H9 (cell line): ENCODE measurements at regions not wholly inside any gene's neighbourhood (a gene's known extent, or its start where the extent isn't known, plus 50 kb on each side); places are given as distances from the start of the nearest gene placed in this dataset.

Source experiments
- DNase-seq: peaks from one replicate; pipeline ENCODE4 v3.0.0-alpha.2; 2017
- H2AFZ ChIP-seq: one replicate; pipeline ENCODE4 v1.6.1; 2013; ENCODE audit warnings: mild to moderate bottlenecking, low read length, control low read depth, moderate library complexity
- H2AK5ac ChIP-seq: 2 replicates; pipeline ENCODE4 v1.6.1; 2013; ENCODE audit warnings: low read length, control low read depth, mixed read lengths; ENCODE audit not compliant: insufficient read length
- H2BK120ac ChIP-seq: one replicate; pipeline ENCODE4 v1.6.1; 2013; ENCODE audit warnings: low read depth, mild to moderate bottlenecking, low read length, control low read depth, inconsistent platforms; ENCODE audit not compliant: poor library complexity, severe bottlenecking
- H2BK12ac ChIP-seq: 2 replicates; pipeline ENCODE4 v1.6.1; 2013; ENCODE audit warnings: low read length, control low read depth, mixed read lengths, low read depth; ENCODE audit not compliant: insufficient read length
- H2BK15ac ChIP-seq: 2 replicates; pipeline ENCODE4 v1.6.1; 2013; ENCODE audit warnings: low read depth, low read length, control low read depth
- H2BK20ac ChIP-seq: one replicate; pipeline ENCODE4 v1.6.1; 2013; ENCODE audit warnings: low read depth, mild to moderate bottlenecking, low read length, control low read depth, inconsistent platforms; ENCODE audit not compliant: poor library complexity, severe bottlenecking
- H2BK5ac ChIP-seq: 2 replicates; pipeline ENCODE4 v1.6.1; 2013; ENCODE audit warnings: low read length, control low read depth, mixed read lengths; ENCODE audit not compliant: insufficient read length
- H3K14ac ChIP-seq: 2 replicates; pipeline ENCODE4 v1.6.1; 2013; ENCODE audit warnings: low read length, control low read depth; ENCODE audit not compliant: insufficient read depth
- H3K18ac ChIP-seq: 2 replicates; pipeline ENCODE4 v1.6.1; 2013; ENCODE audit warnings: low read depth, mild to moderate bottlenecking, mixed read lengths, low read length, control low read depth; ENCODE audit not compliant: insufficient read length
- H3K23ac ChIP-seq: 2 replicates; pipeline ENCODE4 v1.6.1; 2013; ENCODE audit warnings: low read length, control low read depth, mixed read lengths, low read depth; ENCODE audit not compliant: insufficient read length
- H3K23me2 ChIP-seq: 2 replicates; pipeline ENCODE4 v1.6.1; 2013; ENCODE audit warnings: low read depth, mild to moderate bottlenecking, mixed read lengths, low read length, control low read depth; ENCODE audit not compliant: insufficient read length, poor library complexity, severe bottlenecking
- H3K27ac ChIP-seq: 2 replicates; pipeline ENCODE4 v1.5.1; 2013; ENCODE audit warnings: low read length, control low read depth, mixed read lengths, low read depth; ENCODE audit not compliant: insufficient read length
- H3K27me3 ChIP-seq: 2 replicates; pipeline ENCODE4 v1.6.1; 2013; ENCODE audit warnings: low read length, control low read depth, inconsistent platforms; ENCODE audit not compliant: insufficient read depth
- H3K4ac ChIP-seq: 2 replicates; pipeline ENCODE4 v1.6.1; 2013; ENCODE audit warnings: low read depth, mild to moderate bottlenecking, control low read depth, inconsistent platforms, low read length, moderate library complexity
- H3K4me1 ChIP-seq: 2 replicates; pipeline ENCODE4 v1.6.1; 2013; ENCODE audit warnings: low read length, control low read depth, inconsistent platforms; ENCODE audit not compliant: insufficient read depth
- H3K4me2 ChIP-seq: 2 replicates; pipeline ENCODE4 v1.6.1; 2013; ENCODE audit warnings: low read length, control low read depth, mixed read lengths; ENCODE audit not compliant: insufficient read length, insufficient read depth
- H3K56ac ChIP-seq: 2 replicates; pipeline ENCODE4 v1.6.1; 2013; ENCODE audit warnings: low read depth, mild to moderate bottlenecking, mixed read lengths, low read length, control low read depth; ENCODE audit not compliant: insufficient read length
- H3K79me1 ChIP-seq: 2 replicates; pipeline ENCODE4 v1.6.1; 2013; ENCODE audit warnings: low read depth, mild to moderate bottlenecking, moderate library complexity, low read length, control low read depth, inconsistent platforms; ENCODE audit not compliant: insufficient read depth, poor library complexity, severe bottlenecking
- H3K79me2 ChIP-seq: 2 replicates; pipeline ENCODE4 v1.6.1; 2013; ENCODE audit warnings: low read length, control low read depth, inconsistent platforms; ENCODE audit not compliant: insufficient read depth
- H3K9ac ChIP-seq: 2 replicates; pipeline ENCODE4 v1.6.1; 2013; ENCODE audit warnings: low read length, control low read depth, mixed read lengths; ENCODE audit not compliant: insufficient read length; ENCODE audit errors: extremely low read depth
- H3K9me3 ChIP-seq: one replicate; pipeline ENCODE4 v1.6.1; 2013; ENCODE audit warnings: low read depth, low read length, inconsistent platforms; ENCODE audit not compliant: control insufficient read depth
- H3T11ph ChIP-seq: one replicate; pipeline ENCODE4 v1.6.1; 2013; ENCODE audit warnings: mild to moderate bottlenecking, low read length, control low read depth, inconsistent platforms
- H4K20me1 ChIP-seq: one replicate; pipeline ENCODE4 v1.6.1; 2013; ENCODE audit not compliant: control insufficient read depth, insufficient read length, insufficient read depth
- H4K5ac ChIP-seq: 2 replicates; pipeline ENCODE4 v1.6.1; 2013; ENCODE audit warnings: low read depth, mild to moderate bottlenecking, mixed read lengths, low read length, control low read depth; ENCODE audit not compliant: insufficient read length
- H4K8ac ChIP-seq: replicated peaks from 2 replicates; pipeline ENCODE4 v1.6.1; 2013; ENCODE audit warnings: low read length, control low read depth, mixed read lengths, low read depth; ENCODE audit not compliant: insufficient read length
- H4K91ac ChIP-seq: 2 replicates; pipeline ENCODE4 v1.6.1; 2013; ENCODE audit warnings: low read depth, mild to moderate bottlenecking, moderate library complexity, mixed read lengths, low read length, control low read depth; ENCODE audit not compliant: insufficient read length
- H3K27ac Mint-ChIP-seq, 3 experiments: 2 replicates in 2 of 3; 3 replicates in 1 of 3; pipeline ENCODE4 v1.8.0; 2020 to 2021; ENCODE audit warnings: mixed read lengths in 3 of 3, mild to moderate bottlenecking in 1 of 3, moderate library complexity in 1 of 3
- H3K27me3 Mint-ChIP-seq: 2 replicates; pipeline ENCODE4 v1.8.0; 2021; ENCODE audit warnings: low read depth, mild to moderate bottlenecking, moderate library complexity, mixed read lengths
- H3K36me3 Mint-ChIP-seq, 3 experiments: 2 replicates in 2 of 3; 3 replicates in 1 of 3; pipeline ENCODE4 v1.8.0; 2020 to 2021; ENCODE audit warnings: low read depth in 3 of 3, mixed read lengths in 3 of 3; ENCODE audit not compliant: insufficient read depth in 1 of 3
- H3K4me1 Mint-ChIP-seq, 2 experiments: 2 replicates each; pipeline ENCODE4 v1.8.0; 2020; ENCODE audit warnings: mixed read lengths in 2 of 2
- H3K4me3 Mint-ChIP-seq, 2 experiments: 2 replicates in 1 of 2; 3 replicates in 1 of 2; pipeline ENCODE4 v1.8.0; 2020 to 2021; ENCODE audit warnings: mild to moderate bottlenecking in 2 of 2, mixed read lengths in 2 of 2, moderate library complexity in 1 of 2
- H3K9me3 Mint-ChIP-seq, 2 experiments: 2 replicates in 1 of 2; 3 replicates in 1 of 2; pipeline ENCODE4 v1.8.0; 2020; ENCODE audit warnings: mild to moderate bottlenecking in 2 of 2, mixed read lengths in 2 of 2, moderate library complexity in 1 of 2
- WGBS: extraction: QIAGEN DNeasy Blood & Tissue Kit; methylation state at CpG from one replicate; pipeline ENCODE4 v1.1.7; 2013; ENCODE audit warnings: missing lambda C conversion rate, low lambda C conversion rate, mixed read lengths; ENCODE audit not compliant: insufficient read length; ENCODE audit errors: extremely low coverage; 5-methylcytosine and 5-hydroxymethylcytosine counted together
- TF ChIP-seq, protein P1 (sequence below): fragments of 200-600 bp; sonication (generic); conservative IDR thresholded peaks from 3 replicates; pipeline ENCODE4 v1.8.0; 2021; ENCODE audit warnings: antibody characterized with exemption, mild to moderate bottlenecking

DNA sequence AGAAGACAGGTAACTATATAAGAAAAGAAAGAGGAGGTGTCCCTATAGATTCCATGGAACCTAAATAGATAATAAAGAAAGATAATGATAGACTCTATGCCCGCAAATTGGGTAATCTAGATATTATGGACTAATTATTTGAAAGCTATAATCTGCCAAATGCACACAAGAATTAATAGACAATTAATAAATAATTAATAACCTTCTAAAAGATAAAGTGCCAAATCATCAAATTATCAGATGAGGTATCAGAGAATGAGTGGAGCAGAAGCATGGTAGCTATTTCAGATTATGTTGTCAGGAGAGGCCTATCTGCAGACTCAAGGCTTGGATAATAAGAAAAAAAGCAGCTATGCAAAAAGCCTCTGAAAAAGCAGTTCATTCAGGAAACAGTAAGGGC, 1120.8 kb downstream of the PLA2G4A start:
- H3K27me3 Mint-ChIP-seq, result no peaks in the 10 kb centered on the region
- H3K27me3 ChIP-seq, result no peaks in the 10 kb centered on the region
- H3T11ph ChIP-seq, result no peak overlapping the region
- H3K27ac ChIP-seq, result no peak overlapping the region
- no peak overlapping the region for H4K91ac ChIP-seq
- no peak overlapping the region for H3K4ac ChIP-seq
- no peak overlapping the region for H3K14ac ChIP-seq
- no peak for DNase-seq
- no peak overlapping the region for H4K5ac ChIP-seq
- H3K23ac ChIP-seq, result no peak overlapping the region
- no peak overlapping the region for H2AK5ac ChIP-seq
- H4K8ac ChIP-seq, result no peak overlapping the region
- H3K27ac Mint-ChIP-seq, result no peak overlapping the region
- H3K9me3 ChIP-seq, result no peaks in the 10 kb centered on the region
- H2BK12ac ChIP-seq, result no peak overlapping the region
- H3K4me2 ChIP-seq, result no peak overlapping the region
- no peak overlapping the region for H2BK20ac ChIP-seq
- H3K79me2 ChIP-seq, result no peaks in the 10 kb centered on the region
- no peak overlapping the region for H3K4me3 Mint-ChIP-seq
- no peak overlapping the region for H3K18ac ChIP-seq
- H2BK120ac ChIP-seq, result no peak overlapping the region
- H3K36me3 Mint-ChIP-seq, result peaks cover 13 to 50% (median 22%) of the 10 kb centered on the region in 3 experiments
- no peak overlapping the region for H3K56ac ChIP-seq
- no peak overlapping the region for H2BK5ac ChIP-seq
- H2BK15ac ChIP-seq, result no peak overlapping the region
- H2AFZ ChIP-seq, result no peak overlapping the region
- H3K23me2 ChIP-seq, result no peaks in the 10 kb centered on the region
- no peaks in the 10 kb centered on the region for H4K20me1 ChIP-seq
- H3K9ac ChIP-seq, result no peak overlapping the region
- no peaks in the 10 kb centered on the region for H3K4me1 Mint-ChIP-seq
- no CpG with 5 or more reads among the region's 1 CpG for WGBS
- H3K9me3 Mint-ChIP-seq, result peaks cover 44 to 50% of the 10 kb centered on the region in 2 experiments
- TF ChIP-seq, protein P1, sequence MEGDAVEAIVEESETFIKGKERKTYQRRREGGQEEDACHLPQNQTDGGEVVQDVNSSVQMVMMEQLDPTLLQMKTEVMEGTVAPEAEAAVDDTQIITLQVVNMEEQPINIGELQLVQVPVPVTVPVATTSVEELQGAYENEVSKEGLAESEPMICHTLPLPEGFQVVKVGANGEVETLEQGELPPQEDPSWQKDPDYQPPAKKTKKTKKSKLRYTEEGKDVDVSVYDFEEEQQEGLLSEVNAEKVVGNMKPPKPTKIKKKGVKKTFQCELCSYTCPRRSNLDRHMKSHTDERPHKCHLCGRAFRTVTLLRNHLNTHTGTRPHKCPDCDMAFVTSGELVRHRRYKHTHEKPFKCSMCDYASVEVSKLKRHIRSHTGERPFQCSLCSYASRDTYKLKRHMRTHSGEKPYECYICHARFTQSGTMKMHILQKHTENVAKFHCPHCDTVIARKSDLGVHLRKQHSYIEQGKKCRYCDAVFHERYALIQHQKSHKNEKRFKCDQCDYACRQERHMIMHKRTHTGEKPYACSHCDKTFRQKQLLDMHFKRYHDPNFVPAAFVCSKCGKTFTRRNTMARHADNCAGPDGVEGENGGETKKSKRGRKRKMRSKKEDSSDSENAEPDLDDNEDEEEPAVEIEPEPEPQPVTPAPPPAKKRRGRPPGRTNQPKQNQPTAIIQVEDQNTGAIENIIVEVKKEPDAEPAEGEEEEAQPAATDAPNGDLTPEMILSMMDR, result no peak
- no peaks in the 10 kb centered on the region for H3K79me1 ChIP-seq
- no peaks in the 10 kb centered on the region for H3K4me1 ChIP-seq
